H9 (cell line): ENCODE measurements at regions not wholly inside any gene's neighbourhood (a gene's known extent, or its start where the extent isn't known, plus 50 kb on each side); places are given as distances from the start of the nearest gene placed in this dataset.

Experiments used
- DNase-seq: peaks from one replicate; pipeline ENCODE4 v3.0.0-alpha.2; 2017
- H2AFZ ChIP-seq: one replicate; pipeline ENCODE4 v1.6.1; 2013; ENCODE audit warnings: mild to moderate bottlenecking, low read length, control low read depth, moderate library complexity
- H2AK5ac ChIP-seq: 2 replicates; pipeline ENCODE4 v1.6.1; 2013; ENCODE audit warnings: low read length, control low read depth, mixed read lengths; ENCODE audit not compliant: insufficient read length
- H2BK120ac ChIP-seq: one replicate; pipeline ENCODE4 v1.6.1; 2013; ENCODE audit warnings: low read depth, mild to moderate bottlenecking, low read length, control low read depth, inconsistent platforms; ENCODE audit not compliant: poor library complexity, severe bottlenecking
- H2BK12ac ChIP-seq: 2 replicates; pipeline ENCODE4 v1.6.1; 2013; ENCODE audit warnings: low read length, control low read depth, mixed read lengths, low read depth; ENCODE audit not compliant: insufficient read length
- H2BK15ac ChIP-seq: 2 replicates; pipeline ENCODE4 v1.6.1; 2013; ENCODE audit warnings: low read depth, low read length, control low read depth
- H2BK20ac ChIP-seq: one replicate; pipeline ENCODE4 v1.6.1; 2013; ENCODE audit warnings: low read depth, mild to moderate bottlenecking, low read length, control low read depth, inconsistent platforms; ENCODE audit not compliant: poor library complexity, severe bottlenecking
- H2BK5ac ChIP-seq: 2 replicates; pipeline ENCODE4 v1.6.1; 2013; ENCODE audit warnings: low read length, control low read depth, mixed read lengths; ENCODE audit not compliant: insufficient read length
- H3K14ac ChIP-seq: 2 replicates; pipeline ENCODE4 v1.6.1; 2013; ENCODE audit warnings: low read length, control low read depth; ENCODE audit not compliant: insufficient read depth
- H3K18ac ChIP-seq: 2 replicates; pipeline ENCODE4 v1.6.1; 2013; ENCODE audit warnings: low read depth, mild to moderate bottlenecking, mixed read lengths, low read length, control low read depth; ENCODE audit not compliant: insufficient read length
- H3K23ac ChIP-seq: 2 replicates; pipeline ENCODE4 v1.6.1; 2013; ENCODE audit warnings: low read length, control low read depth, mixed read lengths, low read depth; ENCODE audit not compliant: insufficient read length
- H3K23me2 ChIP-seq: 2 replicates; pipeline ENCODE4 v1.6.1; 2013; ENCODE audit warnings: low read depth, mild to moderate bottlenecking, mixed read lengths, low read length, control low read depth; ENCODE audit not compliant: insufficient read length, poor library complexity, severe bottlenecking
- H3K27ac ChIP-seq: 2 replicates; pipeline ENCODE4 v1.5.1; 2013; ENCODE audit warnings: low read length, control low read depth, mixed read lengths, low read depth; ENCODE audit not compliant: insufficient read length
- H3K27me3 ChIP-seq: 2 replicates; pipeline ENCODE4 v1.6.1; 2013; ENCODE audit warnings: low read length, control low read depth, inconsistent platforms; ENCODE audit not compliant: insufficient read depth
- H3K4ac ChIP-seq: 2 replicates; pipeline ENCODE4 v1.6.1; 2013; ENCODE audit warnings: low read depth, mild to moderate bottlenecking, control low read depth, inconsistent platforms, low read length, moderate library complexity
- H3K4me1 ChIP-seq: 2 replicates; pipeline ENCODE4 v1.6.1; 2013; ENCODE audit warnings: low read length, control low read depth, inconsistent platforms; ENCODE audit not compliant: insufficient read depth
- H3K4me2 ChIP-seq: 2 replicates; pipeline ENCODE4 v1.6.1; 2013; ENCODE audit warnings: low read length, control low read depth, mixed read lengths; ENCODE audit not compliant: insufficient read length, insufficient read depth
- H3K56ac ChIP-seq: 2 replicates; pipeline ENCODE4 v1.6.1; 2013; ENCODE audit warnings: low read depth, mild to moderate bottlenecking, mixed read lengths, low read length, control low read depth; ENCODE audit not compliant: insufficient read length
- H3K79me1 ChIP-seq: 2 replicates; pipeline ENCODE4 v1.6.1; 2013; ENCODE audit warnings: low read depth, mild to moderate bottlenecking, moderate library complexity, low read length, control low read depth, inconsistent platforms; ENCODE audit not compliant: insufficient read depth, poor library complexity, severe bottlenecking
- H3K79me2 ChIP-seq: 2 replicates; pipeline ENCODE4 v1.6.1; 2013; ENCODE audit warnings: low read length, control low read depth, inconsistent platforms; ENCODE audit not compliant: insufficient read depth
- H3K9ac ChIP-seq: 2 replicates; pipeline ENCODE4 v1.6.1; 2013; ENCODE audit warnings: low read length, control low read depth, mixed read lengths; ENCODE audit not compliant: insufficient read length; ENCODE audit errors: extremely low read depth
- H3K9me3 ChIP-seq: one replicate; pipeline ENCODE4 v1.6.1; 2013; ENCODE audit warnings: low read depth, low read length, inconsistent platforms; ENCODE audit not compliant: control insufficient read depth
- H3T11ph ChIP-seq: one replicate; pipeline ENCODE4 v1.6.1; 2013; ENCODE audit warnings: mild to moderate bottlenecking, low read length, control low read depth, inconsistent platforms
- H4K20me1 ChIP-seq: one replicate; pipeline ENCODE4 v1.6.1; 2013; ENCODE audit not compliant: control insufficient read depth, insufficient read length, insufficient read depth
- H4K5ac ChIP-seq: 2 replicates; pipeline ENCODE4 v1.6.1; 2013; ENCODE audit warnings: low read depth, mild to moderate bottlenecking, mixed read lengths, low read length, control low read depth; ENCODE audit not compliant: insufficient read length
- H4K8ac ChIP-seq: replicated peaks from 2 replicates; pipeline ENCODE4 v1.6.1; 2013; ENCODE audit warnings: low read length, control low read depth, mixed read lengths, low read depth; ENCODE audit not compliant: insufficient read length
- H4K91ac ChIP-seq: 2 replicates; pipeline ENCODE4 v1.6.1; 2013; ENCODE audit warnings: low read depth, mild to moderate bottlenecking, moderate library complexity, mixed read lengths, low read length, control low read depth; ENCODE audit not compliant: insufficient read length
- H3K27ac Mint-ChIP-seq, 3 experiments: 2 replicates in 2 of 3; 3 replicates in 1 of 3; pipeline ENCODE4 v1.8.0; 2020 to 2021; ENCODE audit warnings: mixed read lengths in 3 of 3, mild to moderate bottlenecking in 1 of 3, moderate library complexity in 1 of 3
- H3K27me3 Mint-ChIP-seq: 2 replicates; pipeline ENCODE4 v1.8.0; 2021; ENCODE audit warnings: low read depth, mild to moderate bottlenecking, moderate library complexity, mixed read lengths
- H3K36me3 Mint-ChIP-seq, 3 experiments: 2 replicates in 2 of 3; 3 replicates in 1 of 3; pipeline ENCODE4 v1.8.0; 2020 to 2021; ENCODE audit warnings: low read depth in 3 of 3, mixed read lengths in 3 of 3; ENCODE audit not compliant: insufficient read depth in 1 of 3
- H3K4me1 Mint-ChIP-seq, 2 experiments: 2 replicates each; pipeline ENCODE4 v1.8.0; 2020; ENCODE audit warnings: mixed read lengths in 2 of 2
- H3K4me3 Mint-ChIP-seq, 2 experiments: 2 replicates in 1 of 2; 3 replicates in 1 of 2; pipeline ENCODE4 v1.8.0; 2020 to 2021; ENCODE audit warnings: mild to moderate bottlenecking in 2 of 2, mixed read lengths in 2 of 2, moderate library complexity in 1 of 2
- H3K9me3 Mint-ChIP-seq, 2 experiments: 2 replicates in 1 of 2; 3 replicates in 1 of 2; pipeline ENCODE4 v1.8.0; 2020; ENCODE audit warnings: mild to moderate bottlenecking in 2 of 2, mixed read lengths in 2 of 2, moderate library complexity in 1 of 2
- CTCF ChIP-seq: fragments of 200-600 bp; sonication (generic); conservative IDR thresholded peaks from 3 replicates; pipeline ENCODE4 v1.8.0; 2021; ENCODE audit warnings: antibody characterized with exemption, mild to moderate bottlenecking
- WGBS: extraction: QIAGEN DNeasy Blood & Tissue Kit; methylation state at CpG from one replicate; pipeline ENCODE4 v1.1.7; 2013; ENCODE audit warnings: missing lambda C conversion rate, low lambda C conversion rate, mixed read lengths; ENCODE audit not compliant: insufficient read length; ENCODE audit errors: extremely low coverage; 5-methylcytosine and 5-hydroxymethylcytosine counted together

DNA sequence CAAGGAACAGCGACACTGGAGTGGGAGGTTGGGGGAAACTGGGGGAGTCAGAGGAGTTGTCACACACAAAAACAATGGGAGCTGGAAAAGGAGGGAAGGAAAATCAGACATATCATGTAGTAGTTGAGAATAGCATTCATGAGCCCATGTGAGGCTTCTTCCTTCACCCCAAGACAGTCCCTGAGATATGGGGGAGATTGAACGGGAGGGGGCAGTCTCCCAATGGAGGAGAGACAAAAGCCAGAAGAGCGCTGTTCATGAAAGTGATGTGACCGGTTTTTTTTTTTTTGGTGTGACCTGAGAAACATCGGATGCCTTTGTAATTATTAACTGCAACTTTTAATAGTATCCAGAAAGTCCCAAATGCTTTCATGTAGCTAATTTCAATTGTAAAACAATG, 631.8 kb upstream of the KLF12 start:
- H4K5ac ChIP-seq: no peak overlapping the region
- H4K20me1 ChIP-seq: no peaks in the 10 kb centered on the region
- H3K9ac ChIP-seq: no peak overlapping the region
- no peak overlapping the region for H3K56ac ChIP-seq
- no peak overlapping the region for H3K18ac ChIP-seq
- H3K4me1 ChIP-seq: no peaks in the 10 kb centered on the region
- no peaks in the 10 kb centered on the region for H3K27me3 Mint-ChIP-seq
- no peaks in the 10 kb centered on the region for H3K79me1 ChIP-seq
- 0 out of 7 replicates have a peak overlapping the region, but pooled peaks of 1 of the 3 experiments have one; percentile 65 for H3K27ac Mint-ChIP-seq
- H3K36me3 Mint-ChIP-seq: no peaks in the 10 kb centered on the region
- H3K4me1 Mint-ChIP-seq: peaks cover 6 to 9% of the 10 kb centered on the region in 2 experiments
- no peaks in the 10 kb centered on the region for H3K9me3 Mint-ChIP-seq
- no peak for TF ChIP-seq CTCF
- H2AK5ac ChIP-seq: no peak overlapping the region
- H3K79me2 ChIP-seq: no peaks in the 10 kb centered on the region
- WGBS: no CpG with 5 or more reads among the region's 5 CpGs
- H2BK120ac ChIP-seq: no peak overlapping the region
- no peak overlapping the region for H2BK15ac ChIP-seq
- no peak overlapping the region for H2BK12ac ChIP-seq
- no peaks in the 10 kb centered on the region for H3K27me3 ChIP-seq
- H3T11ph ChIP-seq: no peak overlapping the region
- no peak overlapping the region for H4K91ac ChIP-seq
- H3K4ac ChIP-seq: no peak overlapping the region
- no peak overlapping the region for H2BK20ac ChIP-seq
- DNase-seq: no peak
- no peaks in the 10 kb centered on the region for H3K23me2 ChIP-seq
- H3K27ac ChIP-seq: no peak overlapping the region
- no peak overlapping the region for H2BK5ac ChIP-seq
- H4K8ac ChIP-seq: no peak overlapping the region
- H3K23ac ChIP-seq: no peak overlapping the region
- H3K14ac ChIP-seq: no peak overlapping the region
- H3K4me3 Mint-ChIP-seq: no peak overlapping the region
- H3K4me2 ChIP-seq: no peak overlapping the region
- H3K9me3 ChIP-seq: no peaks in the 10 kb centered on the region
- H2AFZ ChIP-seq: no peak overlapping the region
